ENCODE measurements at regions not wholly inside any gene's neighbourhood (a gene's known extent, or its start where the extent isn't known, plus 50 kb on each side); places are given as distances from the start of the nearest gene placed in this dataset.
"Not testable (repeated sequence)": the region's sequence is repeated elsewhere in the genome, so short reads cannot be mapped to it uniquely, and the experiment has no call there.

GRCh38 chr2:111511062-111511461, 372.9 kb downstream of the ANAPC1 start:
- not testable (repeated sequence) for DNase-seq

- not testable (repeated sequence) for DNase-seq
Observed at GRCh38 chr2:111512378-111512777, 371.6 kb downstream of the ANAPC1 start.

- not testable (repeated sequence) for DNase-seq
Observed at GRCh38 chr2:111514138-111514537, 369.9 kb downstream of the ANAPC1 start.

GRCh38 chr2:111517050-111517720, 366.8 kb downstream of the ANAPC1 start:
- not testable (repeated sequence) for DNase-seq

GRCh38 chr2:111517721-111518053, 366.3 kb downstream of the ANAPC1 start:
- DNase-seq: not testable (repeated sequence)

GRCh38 chr2:111519071-111519470, 364.9 kb downstream of the ANAPC1 start:
- no peak for DNase-seq

GRCh38 chr2:111522231-111522768, 361.7 kb downstream of the ANAPC1 start:
- no peak for DNase-seq

- DNase-seq: no peak
Observed at GRCh38 chr2:111523009-111523408, 361.0 kb downstream of the ANAPC1 start.

- DNase-seq: not testable (repeated sequence)
Observed at GRCh38 chr2:111525026-111525425, 359.0 kb downstream of the ANAPC1 start.

GRCh38 chr2:111526041-111526639, 357.9 kb downstream of the ANAPC1 start:
- not testable (repeated sequence) for DNase-seq

- DNase-seq: not testable (repeated sequence)
Observed at GRCh38 chr2:111527707-111528400, 356.1 kb downstream of the ANAPC1 start.

GRCh38 chr2:111529022-111529421, 355.0 kb downstream of the ANAPC1 start:
- DNase-seq: not testable (repeated sequence)

GRCh38 chr2:111530239-111530965, 353.6 kb downstream of the ANAPC1 start:
- not testable (repeated sequence) for DNase-seq

GRCh38 chr2:111532682-111533556, 351.1 kb downstream of the ANAPC1 start:
- DNase-seq: not testable (repeated sequence)

GRCh38 chr2:111533557-111534247, 350.3 kb downstream of the ANAPC1 start:
- not testable (repeated sequence) for DNase-seq

- DNase-seq: no peak
Observed at GRCh38 chr2:111534910-111535352, 349.1 kb downstream of the ANAPC1 start.

GRCh38 chr2:111535404-111535803, 348.6 kb downstream of the ANAPC1 start:
- no peak for DNase-seq

- no peak for DNase-seq
Observed at GRCh38 chr2:111537078-111537655, 346.8 kb downstream of the ANAPC1 start.

- DNase-seq: not testable (repeated sequence)
Observed at GRCh38 chr2:111539991-111540390, 344.0 kb downstream of the ANAPC1 start.

GRCh38 chr2:111542120-111542774, 341.7 kb downstream of the ANAPC1 start:
- DNase-seq: not testable (repeated sequence)

All from DMS 273 treated with DMSO at 0.1 percent for 48 hours (cell line).